Activated T-cell treated with anti-CD3 and anti-CD28 coated beads, Interleukin-2, amount 50 U/mL, for 4 hours (primary cell): ENCODE measurements at regions not wholly inside any gene's neighbourhood (a gene's known extent, or its start where the extent isn't known, plus 50 kb on each side); places are given as distances from the start of the nearest gene placed in this dataset.
"Not testable (repeated sequence)": the region's sequence is repeated elsewhere in the genome, so short reads cannot be mapped to it uniquely, and the experiment has no call there.

ENCODE experiments used
- ATAC-seq, 2 donors: fragments of 200-7000 bp; cut with Tn5 transposase; one replicate each; pipeline ENCODE4 v1.10.0; 2021
- DNase-seq: peaks from one replicate; pipeline ENCODE4 v3.0.0-alpha.2; 2020
- H3K27me3 Mint-ChIP-seq: one replicate; pipeline ENCODE4 v1.8.0; 2021; ENCODE audit warnings: low read depth, mixed read lengths
- H3K36me3 Mint-ChIP-seq: one replicate; pipeline ENCODE4 v1.8.0; 2022; ENCODE audit warnings: mixed read lengths; ENCODE audit not compliant: insufficient read depth
- H3K4me1 Mint-ChIP-seq: one replicate; pipeline ENCODE4 v1.8.0; 2021; ENCODE audit warnings: low read depth, mixed read lengths
- H3K4me3 Mint-ChIP-seq: one replicate; pipeline ENCODE4 v1.8.0; 2021; ENCODE audit warnings: mild to moderate bottlenecking, moderate library complexity, mixed read lengths
- H3K9me3 Mint-ChIP-seq: one replicate; pipeline ENCODE4 v1.8.0; 2021; ENCODE audit warnings: mixed read lengths

DNA sequence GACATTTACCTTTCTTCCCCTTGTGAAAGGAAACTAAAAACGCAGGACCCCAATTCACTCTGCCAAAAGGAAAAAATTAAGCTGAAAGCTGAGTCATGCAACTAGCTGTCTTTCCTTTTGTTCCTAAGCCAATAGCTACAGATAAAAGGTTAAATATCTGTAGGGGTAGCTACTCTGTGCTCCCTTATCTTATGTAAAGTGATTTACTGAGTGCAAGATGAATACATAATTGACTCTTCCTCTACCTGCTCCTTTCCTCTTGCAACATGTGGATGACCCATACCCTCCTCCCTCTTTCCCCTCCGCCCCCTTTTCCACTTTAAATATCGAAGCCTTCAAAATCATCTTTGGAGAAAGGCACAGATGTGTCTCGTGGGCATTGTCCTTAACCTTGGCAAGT is 68.0 kb upstream of the ZNF157 start:
- H3K4me3 Mint-ChIP-seq: no peak overlapping the region
- H3K9me3 Mint-ChIP-seq: no peaks in the 10 kb centered on the region
- no peaks in the 10 kb centered on the region for H3K4me1 Mint-ChIP-seq
- no peak for ATAC-seq
- no peak for DNase-seq
- no peaks in the 10 kb centered on the region for H3K27me3 Mint-ChIP-seq
- no peaks in the 10 kb centered on the region for H3K36me3 Mint-ChIP-seq

- H3K36me3 Mint-ChIP-seq, H3K4me3 Mint-ChIP-seq, ATAC-seq, H3K9me3 Mint-ChIP-seq, H3K27me3 Mint-ChIP-seq, DNase-seq, H3K4me1 Mint-ChIP-seq: not testable (repeated sequence)
These were observed 63.8 kb upstream of the ZNF157 start for GRCh38 chrX:47306471-47307023.

DNA sequence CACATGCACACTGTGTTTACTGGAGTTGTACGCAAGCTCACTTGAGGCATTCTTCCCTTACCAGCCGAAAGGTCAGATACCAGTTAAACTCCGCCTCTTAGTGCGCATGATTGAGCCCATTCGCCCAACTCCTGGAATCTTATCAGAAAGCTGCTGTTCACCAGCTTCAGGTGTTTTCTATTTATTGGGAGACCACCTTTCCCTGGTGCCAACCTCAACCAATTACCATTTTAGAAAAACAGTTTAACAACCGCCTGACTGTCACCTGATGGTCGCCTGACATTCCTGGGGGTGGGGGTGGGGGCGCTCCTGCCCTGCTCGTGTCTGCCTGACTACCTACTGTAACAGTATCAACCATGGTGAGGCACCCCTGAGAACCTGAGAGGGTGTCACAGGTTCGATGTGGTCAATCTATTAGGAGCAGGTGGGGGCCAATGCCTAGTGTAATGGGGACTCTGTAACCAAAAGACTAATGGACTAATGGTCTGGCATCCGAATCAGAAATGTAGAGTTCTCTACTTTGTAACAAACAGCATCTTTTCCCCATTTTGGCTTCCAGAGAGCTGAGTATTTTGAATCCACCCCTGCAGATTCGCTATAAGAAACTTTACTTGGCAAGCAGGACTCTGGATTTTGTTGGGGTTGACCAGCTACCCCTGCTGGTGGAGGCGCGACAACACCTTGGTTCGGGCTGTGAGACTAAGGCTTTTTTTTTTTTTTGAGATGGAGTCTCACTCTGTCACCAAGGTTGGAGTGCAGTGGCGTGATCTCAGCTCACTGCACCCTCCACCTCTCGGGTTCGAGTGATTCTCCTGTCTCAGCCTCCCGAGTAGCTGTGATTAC is 58.2 kb upstream of the ZNF157 start:
- ATAC-seq (peak in 1 of 2 donors; percentile 57), DNase-seq (peak; percentile 36)
- H3K9me3 Mint-ChIP-seq: no peaks in the 10 kb centered on the region
- H3K4me1 Mint-ChIP-seq: no peaks in the 10 kb centered on the region
- H3K27me3 Mint-ChIP-seq: no peaks in the 10 kb centered on the region
- no peaks in the 10 kb centered on the region for H3K36me3 Mint-ChIP-seq
- no peak overlapping the region for H3K4me3 Mint-ChIP-seq

GRCh38 chrX:47313056-47313455 is 57.3 kb upstream of the ZNF157 start:
- H3K4me3 Mint-ChIP-seq: no peak overlapping the region
- no peaks in the 10 kb centered on the region for H3K36me3 Mint-ChIP-seq
- DNase-seq: no peak
- H3K4me1 Mint-ChIP-seq: no peaks in the 10 kb centered on the region
- no peaks in the 10 kb centered on the region for H3K9me3 Mint-ChIP-seq
- no peaks in the 10 kb centered on the region for H3K27me3 Mint-ChIP-seq
- no peak for ATAC-seq

- Mint-ChIP-seq H3K27me3 (no peaks in the 10 kb centered on the region), H3K4me1 (no peaks in the 10 kb centered on the region), H3K4me3 (no peak overlapping the region), H3K9me3 (no peaks in the 10 kb centered on the region), H3K36me3 (no peaks in the 10 kb centered on the region)
- DNase-seq (no peak), ATAC-seq (no peak)
These were observed 53.9 kb upstream of the ZNF157 start for GRCh38 chrX:47316276-47317025.
